Subcutaneous abdominal adipose tissue (tissue), 5 donors: ENCODE measurements at regions not wholly inside any gene's neighbourhood (a gene's known extent, or its start where the extent isn't known, plus 50 kb on each side); places are given as distances from the start of the nearest gene placed in this dataset.

Experiments
- H3K27ac ChIP-seq: one replicate; pipeline ENCODE4 v1.7.0; 2013; ENCODE audit warnings: low read depth, mild to moderate bottlenecking, inconsistent platforms, low read length, moderate library complexity
- H3K27me3 ChIP-seq, 5 donors: one replicate each; pipeline ENCODE4 v1.7.0; 2013; ENCODE audit warnings: low read length in 5 of 5, inconsistent platforms in 1 of 5; ENCODE audit not compliant: control insufficient read depth in 5 of 5, insufficient read depth in 4 of 5
- H3K36me3 ChIP-seq, 5 donors: one replicate each; pipeline ENCODE4 v1.7.0; 2013; ENCODE audit warnings: low read length in 5 of 5; ENCODE audit not compliant: control insufficient read depth in 5 of 5, insufficient read depth in 5 of 5
- H3K4me1 ChIP-seq, 5 donors: one replicate each; pipeline ENCODE4 v1.7.0; 2013; ENCODE audit warnings: low read length in 5 of 5, mild to moderate bottlenecking in 3 of 5, moderate library complexity in 1 of 5; ENCODE audit not compliant: control insufficient read depth in 5 of 5, insufficient read depth in 5 of 5
- H3K4me3 ChIP-seq, 5 donors: one replicate each; pipeline ENCODE4 v1.7.0; 2013; ENCODE audit warnings: low read length in 5 of 5, low read depth in 1 of 5
- H3K9ac ChIP-seq, 5 donors: one replicate each; pipeline ENCODE4 v1.7.0; 2013; ENCODE audit warnings: low read length in 5 of 5, mild to moderate bottlenecking in 4 of 5, moderate library complexity in 3 of 5
- H3K9me3 ChIP-seq, 5 donors: one replicate each; pipeline ENCODE4 v1.7.0; 2013; ENCODE audit warnings: low read length in 5 of 5; ENCODE audit not compliant: control insufficient read depth in 5 of 5
- donor health status: healthy.
- donor health status: healthy.
- donor health status: healthy.
- donor health status: healthy.
- donor health status: healthy.

DNA sequence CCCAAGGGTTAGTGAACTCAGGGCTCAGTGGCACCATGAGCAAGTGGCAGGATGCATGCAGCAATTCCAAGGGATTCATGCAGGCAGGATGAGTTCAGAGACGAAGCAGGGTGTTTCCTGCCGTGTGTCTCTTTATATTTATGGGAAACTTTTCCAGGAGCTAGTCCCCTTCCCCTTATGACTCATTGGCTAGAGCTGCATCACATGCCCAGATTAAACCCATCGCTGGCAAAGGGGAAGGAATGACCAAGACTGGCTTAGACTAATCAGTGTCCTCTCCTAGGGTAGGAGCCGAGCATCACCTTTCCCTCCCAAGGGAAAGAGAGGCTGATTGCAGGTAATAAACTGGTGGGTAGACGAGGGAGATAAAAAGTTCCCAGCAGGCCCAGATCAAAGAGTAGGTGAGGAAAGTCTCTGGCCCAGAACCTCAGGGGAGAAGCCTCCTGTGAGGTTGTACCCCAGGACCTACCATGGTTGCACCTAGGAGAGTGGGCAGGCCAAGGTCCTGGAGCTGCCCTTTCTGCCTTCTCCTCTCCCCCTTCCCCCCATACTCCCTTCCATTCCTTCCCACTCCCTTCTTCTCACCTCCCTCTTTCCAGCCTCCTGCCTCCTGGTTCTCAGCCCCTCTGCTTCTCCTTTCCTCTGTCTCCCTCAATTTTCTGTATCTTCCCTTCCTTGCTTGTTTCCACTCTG, 67.8 kb upstream of the ITGA11 start:
- Histone ChIP-seq H3K4me3 (no peak overlapping the region), H3K27me3 (no peaks in the 10 kb centered on the region), H3K27ac (no peak overlapping the region), H3K36me3 (no peaks in the 10 kb centered on the region), H3K9ac (no peak overlapping the region), H3K4me1 (peaks cover 0 to 30% (median 25%) of the 10 kb centered on the region in 5 donors), H3K9me3 (no peaks in the 10 kb centered on the region)

GRCh38 chr15:68500363-68501258, 68.6 kb upstream of the ITGA11 start:
- peaks cover 0 to 32% (median 26%) of the 10 kb centered on the region in 5 donors for H3K4me1 ChIP-seq
- H3K4me3 ChIP-seq = no peak overlapping the region
- peak overlapping the region in 1 of 5 donors; percentile 29 for H3K9ac ChIP-seq
- no peaks in the 10 kb centered on the region for H3K9me3 ChIP-seq
- no peaks in the 10 kb centered on the region for H3K27me3 ChIP-seq
- no peaks in the 10 kb centered on the region for H3K36me3 ChIP-seq
- H3K27ac ChIP-seq = no peak overlapping the region

GRCh38 chr15:68501259-68501591, 69.3 kb upstream of the ITGA11 start:
- peak overlapping the region in 1 of 5 donors; percentile 29 for H3K9ac ChIP-seq
- no peak overlapping the region for H3K4me3 ChIP-seq
- peaks cover 0 to 2% (median 0%) of the 10 kb centered on the region in 5 donors for H3K9me3 ChIP-seq
- H3K27me3 ChIP-seq = no peaks in the 10 kb centered on the region
- peaks cover 0 to 32% (median 26%) of the 10 kb centered on the region in 5 donors for H3K4me1 ChIP-seq
- H3K36me3 ChIP-seq = no peaks in the 10 kb centered on the region
- no peak overlapping the region for H3K27ac ChIP-seq

DNA sequence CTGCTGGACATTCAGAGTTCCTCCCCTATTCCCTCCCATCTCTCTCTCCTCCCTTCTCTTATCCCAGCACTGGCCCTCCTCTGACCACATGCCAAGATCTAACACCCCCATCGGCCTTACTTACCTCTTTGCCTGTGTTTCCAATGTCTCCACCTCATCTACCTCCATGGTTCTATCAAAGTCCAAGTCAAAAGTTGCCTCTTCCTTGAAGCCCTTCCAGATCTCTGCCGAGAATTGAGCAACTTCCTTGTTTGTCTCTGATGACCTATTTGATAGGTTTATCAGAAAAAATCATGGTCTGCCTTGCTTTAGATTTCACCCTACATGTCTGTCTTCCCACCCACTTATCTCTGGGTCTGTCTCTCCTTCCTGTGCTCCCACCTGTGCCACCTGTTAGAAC, 69.7 kb upstream of the ITGA11 start:
- Histone ChIP-seq H3K27ac (no peak overlapping the region), H3K9me3 (peaks cover 0 to 3% (median 0%) of the 10 kb centered on the region in 5 donors), H3K4me3 (no peak overlapping the region), H3K27me3 (no peaks in the 10 kb centered on the region), H3K9ac (no peak overlapping the region), H3K36me3 (no peaks in the 10 kb centered on the region), H3K4me1 (peaks cover 0 to 32% (median 26%) of the 10 kb centered on the region in 5 donors)

DNA sequence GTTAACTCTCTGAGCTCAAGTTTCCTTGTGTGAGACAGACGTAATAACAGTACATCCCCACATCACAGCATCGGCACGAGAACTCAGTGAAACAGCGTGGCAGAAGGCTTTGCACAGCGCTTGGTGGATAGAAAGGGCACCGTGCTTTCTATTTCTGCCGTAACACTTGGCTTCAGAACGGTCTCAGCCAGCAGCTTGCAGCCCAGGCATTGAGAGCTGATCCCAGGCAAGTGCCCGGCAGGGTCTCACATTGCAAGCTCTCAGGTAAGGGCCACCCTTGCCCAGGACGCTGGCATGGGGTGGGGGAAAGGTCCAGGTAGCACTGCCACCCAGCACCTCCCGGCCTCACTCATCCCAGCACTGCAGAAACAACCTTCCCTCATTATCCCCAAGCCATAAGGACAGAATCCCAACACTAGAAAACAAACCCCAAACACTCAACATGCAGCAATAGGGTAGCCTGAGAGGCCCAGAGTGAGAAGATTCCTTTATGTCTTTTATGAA, 70.5 kb upstream of the ITGA11 start:
- no peak overlapping the region for H3K27ac ChIP-seq
- no peaks in the 10 kb centered on the region for H3K27me3 ChIP-seq
- no peak overlapping the region for H3K4me3 ChIP-seq
- H3K36me3 ChIP-seq = no peaks in the 10 kb centered on the region
- H3K9me3 ChIP-seq = peaks cover 0 to 3% (median 0%) of the 10 kb centered on the region in 5 donors
- H3K4me1 ChIP-seq = peaks cover 0 to 32% (median 26%) of the 10 kb centered on the region in 5 donors
- H3K9ac ChIP-seq = no peak overlapping the region

- H3K4me1 ChIP-seq = peaks cover 0 to 34% (median 26%) of the 10 kb centered on the region in 5 donors
- H3K4me3 ChIP-seq = no peak overlapping the region
- no peaks in the 10 kb centered on the region for H3K27me3 ChIP-seq
- H3K9me3 ChIP-seq = peaks cover 0 to 3% (median 0%) of the 10 kb centered on the region in 5 donors
- no peak overlapping the region for H3K27ac ChIP-seq
- no peak overlapping the region for H3K9ac ChIP-seq
- no peaks in the 10 kb centered on the region for H3K36me3 ChIP-seq
These were observed 71.2 kb upstream of the ITGA11 start for GRCh38 chr15:68503213-68503612.

DNA sequence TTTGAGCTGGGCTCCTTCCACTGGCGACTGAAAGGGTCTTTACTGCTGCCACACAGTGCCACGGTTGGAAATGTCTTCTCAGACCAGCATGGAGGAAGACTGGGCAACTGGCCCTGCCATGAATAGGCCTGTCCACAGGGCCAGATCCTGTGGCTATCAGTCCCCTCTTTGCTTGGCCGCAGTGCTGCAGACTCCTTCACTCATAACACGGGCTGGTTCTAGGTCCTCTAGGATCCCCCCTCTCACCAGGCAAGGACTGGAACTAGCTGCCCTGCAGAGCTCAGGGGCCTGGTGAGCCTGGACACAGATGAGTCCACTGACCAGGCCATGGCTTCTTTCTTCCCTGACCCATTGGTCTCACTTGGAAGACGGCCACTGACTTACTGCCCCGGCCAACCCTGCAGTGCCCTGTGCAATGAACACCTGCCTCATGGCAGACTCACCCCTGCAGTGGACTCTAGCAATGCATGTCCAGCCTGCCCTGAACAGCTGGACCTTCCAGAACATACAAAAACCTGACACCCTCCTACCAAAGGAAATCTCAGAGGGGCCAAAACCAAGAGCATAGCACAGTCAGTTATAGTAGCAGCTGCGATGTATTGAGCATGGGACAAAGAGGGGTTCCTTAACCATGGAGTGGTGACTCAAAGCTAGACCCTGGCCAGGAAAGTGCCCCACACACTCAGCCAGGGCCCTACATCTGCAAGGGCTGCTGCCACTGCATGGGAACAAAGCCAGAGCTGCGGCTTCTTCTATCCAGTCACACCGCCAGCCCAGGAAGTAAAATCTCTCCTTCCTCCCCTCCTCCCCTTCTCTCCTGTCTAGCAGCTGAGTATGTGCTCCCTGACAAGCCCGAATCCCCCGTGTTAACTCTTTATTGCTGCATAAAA, 72.1 kb upstream of the ITGA11 start:
- Histone ChIP-seq H3K27ac (no peak overlapping the region), H3K27me3 (no peaks in the 10 kb centered on the region), H3K9me3 (peaks cover 0 to 3% (median 0%) of the 10 kb centered on the region in 5 donors), H3K36me3 (no peaks in the 10 kb centered on the region), H3K9ac (no peak overlapping the region), H3K4me3 (no peak overlapping the region), H3K4me1 (peaks cover 0 to 42% (median 33%) of the 10 kb centered on the region in 5 donors)

DNA sequence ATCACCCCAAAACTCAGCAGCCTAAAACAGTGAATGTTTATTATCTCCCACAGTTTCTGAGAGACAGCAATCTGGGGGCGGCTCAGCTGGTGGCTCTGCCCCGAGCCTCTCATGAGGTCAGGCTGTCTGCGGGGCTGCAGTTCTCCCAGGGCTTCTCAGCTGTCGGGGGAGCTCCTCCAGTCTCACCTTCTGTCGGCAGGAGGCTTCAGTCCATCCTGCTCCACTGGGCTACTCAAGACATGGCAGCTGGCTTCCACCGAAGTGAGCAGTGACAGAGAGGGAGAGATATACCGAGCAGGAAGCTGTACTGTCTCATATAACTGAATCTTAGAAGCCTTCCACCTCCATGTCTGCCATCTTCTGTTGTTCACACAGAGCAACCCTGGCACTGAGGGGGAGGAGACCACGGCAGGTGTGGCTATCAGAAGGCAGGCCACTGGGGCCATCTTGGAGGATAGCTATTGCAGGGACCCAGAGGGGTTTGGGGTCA, 72.8 kb upstream of the ITGA11 start:
- Histone ChIP-seq H3K4me1 (peaks cover 3 to 49% (median 40%) of the 10 kb centered on the region in 5 donors), H3K4me3 (no peak overlapping the region), H3K27ac (no peak overlapping the region), H3K27me3 (no peaks in the 10 kb centered on the region), H3K9me3 (peaks cover 0 to 3% (median 0%) of the 10 kb centered on the region in 5 donors), H3K36me3 (no peaks in the 10 kb centered on the region), H3K9ac (no peak overlapping the region)

DNA sequence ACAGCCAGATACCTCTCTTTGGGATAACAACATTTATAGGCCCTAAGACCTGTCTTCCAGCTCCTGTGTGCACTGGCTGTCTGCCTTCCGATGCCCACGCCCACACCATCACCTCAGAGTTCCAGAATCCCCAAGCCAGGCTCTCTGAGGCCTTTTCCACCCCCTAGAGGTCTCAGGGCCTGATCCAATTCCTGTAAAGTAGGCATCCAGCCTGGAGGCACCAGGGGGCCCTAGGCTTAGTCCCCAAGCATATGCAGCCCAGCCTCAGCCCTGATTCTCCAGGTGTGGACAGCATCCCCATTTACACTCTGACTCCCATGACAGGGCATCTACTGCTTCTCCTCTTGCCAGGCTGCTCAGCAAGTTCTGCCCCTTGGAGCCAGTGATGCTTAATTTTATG, 72.7 kb upstream of the CORO2B start:
- H3K9ac ChIP-seq = no peak overlapping the region
- H3K27ac ChIP-seq = no peak overlapping the region
- H3K9me3 ChIP-seq = peaks cover 0 to 3% (median 0%) of the 10 kb centered on the region in 5 donors
- H3K27me3 ChIP-seq = no peaks in the 10 kb centered on the region
- no peak overlapping the region for H3K4me3 ChIP-seq
- no peaks in the 10 kb centered on the region for H3K36me3 ChIP-seq
- H3K4me1 ChIP-seq = peaks cover 4 to 49% (median 38%) of the 10 kb centered on the region in 5 donors
